Hepatocyte (in vitro differentiated cells): ENCODE measurements at regions not wholly inside any gene's neighbourhood (a gene's known extent, or its start where the extent isn't known, plus 50 kb on each side); places are given as distances from the start of the nearest gene placed in this dataset.

Experiments used
- DNase-seq: peaks from one replicate; pipeline ENCODE4 v3.0.0-alpha.2; 2016; ENCODE audit warnings: low spot score
- H2AFZ ChIP-seq: fragments of 200-600 bp; sonication (generic); 2 replicates; pipeline ENCODE4 v1.6.0; 2016; ENCODE audit warnings: antibody characterized with exemption, mild to moderate bottlenecking
- H3K27ac ChIP-seq: fragments of 200-600 bp; sonication (generic); 2 replicates; pipeline ENCODE4 v1.5.1; 2016; ENCODE audit warnings: mild to moderate bottlenecking
- H3K27me3 ChIP-seq: fragments of 200-600 bp; sonication (generic); 2 replicates; pipeline ENCODE4 v1.6.1; 2016
- H3K36me3 ChIP-seq: fragments of 200-600 bp; sonication (generic); replicated peaks from 2 replicates; pipeline ENCODE4 v1.5.1; 2016; ENCODE audit warnings: low read depth; ENCODE audit not compliant: insufficient read depth
- H3K4me1 ChIP-seq: fragments of 200-600 bp; sonication (generic); 2 replicates; pipeline ENCODE4 v1.5.1; 2016; ENCODE audit warnings: mild to moderate bottlenecking, moderate library complexity; ENCODE audit not compliant: insufficient read depth
- H3K4me2 ChIP-seq: fragments of 200-600 bp; sonication (generic); 2 replicates; pipeline ENCODE4 v1.6.0; 2016
- H3K4me3 ChIP-seq: fragments of 200-600 bp; sonication (generic); 2 replicates; pipeline ENCODE4 v1.5.1; 2016; ENCODE audit warnings: mild to moderate bottlenecking
- H3K79me2 ChIP-seq: fragments of 200-600 bp; sonication (generic); 2 replicates; pipeline ENCODE4 v1.6.0; 2017; ENCODE audit warnings: mild to moderate bottlenecking
- H3K9me2 ChIP-seq: fragments of 200-600 bp; sonication (generic); replicated peaks from 2 replicates; pipeline ENCODE4 v1.6.0; 2017; ENCODE audit warnings: mild to moderate bottlenecking; ENCODE audit not compliant: insufficient read depth
- H3K9me3 ChIP-seq: fragments of 200-600 bp; sonication (generic); 2 replicates; pipeline ENCODE4 v1.5.1; 2016; ENCODE audit warnings: low read depth, mild to moderate bottlenecking
- H4K20me1 ChIP-seq: fragments of 200-600 bp; sonication (generic); 2 replicates; pipeline ENCODE4 v1.6.0; 2016; ENCODE audit warnings: mild to moderate bottlenecking; ENCODE audit not compliant: insufficient read depth, poor library complexity, severe bottlenecking
- EZH2 ChIP-seq: fragments of 200-600 bp; sonication (generic); IDR thresholded peaks from 2 replicates; pipeline ENCODE4 v1.6.1; 2016; ENCODE audit warnings: antibody characterized with exemption, mild to moderate bottlenecking, borderline replicate concordance
- EZH2phosphoT487 ChIP-seq: fragments of 200-600 bp; sonication (generic); IDR thresholded peaks from one replicate; pipeline ENCODE4 v1.6.1; 2018; ENCODE audit warnings: antibody characterized with exemption, mild to moderate bottlenecking, low read depth, moderate library complexity; ENCODE audit not compliant: unreplicated experiment, severe bottlenecking
- WGBS: methylation state at CpG from one replicate; pipeline ENCODE4 v1.1.6; 2016; ENCODE audit warnings: low lambda C conversion rate; ENCODE audit errors: missing lambda C conversion rate; 5-methylcytosine and 5-hydroxymethylcytosine counted together
- TF ChIP-seq, protein P1 (sequence below): fragments of 200-600 bp; sonication (generic); IDR thresholded peaks from 2 replicates; pipeline ENCODE4 v1.5.1; 2016; ENCODE audit warnings: antibody characterized with exemption, mild to moderate bottlenecking; ENCODE audit not compliant: poor library complexity

DNA sequence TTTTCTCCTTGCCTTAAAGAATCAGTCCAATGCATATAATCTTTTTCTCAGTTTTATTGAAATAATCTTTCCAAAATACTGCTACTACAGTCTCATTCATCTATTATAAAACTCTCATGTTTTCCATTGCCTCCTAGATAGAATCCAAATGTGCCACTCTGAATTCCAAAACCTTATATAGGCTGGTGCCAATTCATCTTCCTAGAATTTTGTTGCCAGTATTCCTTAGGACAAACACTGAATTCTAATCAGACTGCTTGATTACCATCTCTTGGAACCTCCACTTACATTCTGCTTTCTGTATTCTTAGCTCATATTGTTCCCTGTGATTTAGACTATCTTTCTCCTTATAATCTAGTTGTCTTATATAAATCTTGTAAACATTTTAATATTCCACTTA lies 427.6 kb upstream of the DCC start:
- Histone ChIP-seq H3K79me2 (no peaks in the 10 kb centered on the region), H3K4me1 (peaks cover 5% of the 10 kb centered on the region), H3K4me2 (no peak overlapping the region), H2AFZ (no peak overlapping the region), H3K4me3 (no peak overlapping the region), H4K20me1 (no peaks in the 10 kb centered on the region), H3K27me3 (no peaks in the 10 kb centered on the region), H3K9me3 (no peaks in the 10 kb centered on the region), H3K36me3 (no peaks in the 10 kb centered on the region), H3K9me2 (no peaks in the 10 kb centered on the region), H3K27ac (no peak overlapping the region)
- DNase-seq = no peak
- no peak for TF ChIP-seq EZH2
- TF ChIP-seq EZH2phosphoT487 = no peak
- TF ChIP-seq, protein P1, sequence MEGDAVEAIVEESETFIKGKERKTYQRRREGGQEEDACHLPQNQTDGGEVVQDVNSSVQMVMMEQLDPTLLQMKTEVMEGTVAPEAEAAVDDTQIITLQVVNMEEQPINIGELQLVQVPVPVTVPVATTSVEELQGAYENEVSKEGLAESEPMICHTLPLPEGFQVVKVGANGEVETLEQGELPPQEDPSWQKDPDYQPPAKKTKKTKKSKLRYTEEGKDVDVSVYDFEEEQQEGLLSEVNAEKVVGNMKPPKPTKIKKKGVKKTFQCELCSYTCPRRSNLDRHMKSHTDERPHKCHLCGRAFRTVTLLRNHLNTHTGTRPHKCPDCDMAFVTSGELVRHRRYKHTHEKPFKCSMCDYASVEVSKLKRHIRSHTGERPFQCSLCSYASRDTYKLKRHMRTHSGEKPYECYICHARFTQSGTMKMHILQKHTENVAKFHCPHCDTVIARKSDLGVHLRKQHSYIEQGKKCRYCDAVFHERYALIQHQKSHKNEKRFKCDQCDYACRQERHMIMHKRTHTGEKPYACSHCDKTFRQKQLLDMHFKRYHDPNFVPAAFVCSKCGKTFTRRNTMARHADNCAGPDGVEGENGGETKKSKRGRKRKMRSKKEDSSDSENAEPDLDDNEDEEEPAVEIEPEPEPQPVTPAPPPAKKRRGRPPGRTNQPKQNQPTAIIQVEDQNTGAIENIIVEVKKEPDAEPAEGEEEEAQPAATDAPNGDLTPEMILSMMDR = no peak

DNA sequence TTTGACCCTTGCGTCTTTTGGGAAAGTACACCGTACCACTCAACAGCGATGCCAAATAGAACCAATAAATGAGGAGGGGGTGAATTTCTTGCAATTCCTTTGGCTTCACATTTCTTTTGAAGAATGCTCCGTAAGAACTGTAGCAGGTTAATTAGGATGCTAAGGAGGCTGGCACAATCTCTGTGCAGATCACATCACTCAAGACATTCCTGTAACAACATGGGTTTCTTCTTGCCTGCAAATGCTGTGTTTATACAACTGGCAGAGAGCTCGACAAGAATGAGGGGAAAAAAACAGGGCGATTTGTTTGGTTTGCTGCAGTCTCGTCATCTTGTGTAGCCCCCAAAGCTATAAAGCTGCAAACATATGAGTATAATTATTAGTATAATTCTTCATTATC lies 424.8 kb upstream of the DCC start:
- Histone ChIP-seq H3K4me3 (no peak overlapping the region), H2AFZ (no peak overlapping the region), H3K36me3 (no peaks in the 10 kb centered on the region), H3K9me3 (no peaks in the 10 kb centered on the region), H3K79me2 (no peaks in the 10 kb centered on the region), H3K4me1 (no peaks in the 10 kb centered on the region), H3K9me2 (no peaks in the 10 kb centered on the region), H3K27ac (no peak overlapping the region), H3K27me3 (no peaks in the 10 kb centered on the region), H4K20me1 (no peaks in the 10 kb centered on the region), H3K4me2 (no peak overlapping the region)
- DNase-seq = no peak
- TF ChIP-seq EZH2phosphoT487 = no peak
- TF ChIP-seq, protein P1 = no peak
- 67% methylated on average over 7 of the region's 7 CpGs for WGBS

DNA sequence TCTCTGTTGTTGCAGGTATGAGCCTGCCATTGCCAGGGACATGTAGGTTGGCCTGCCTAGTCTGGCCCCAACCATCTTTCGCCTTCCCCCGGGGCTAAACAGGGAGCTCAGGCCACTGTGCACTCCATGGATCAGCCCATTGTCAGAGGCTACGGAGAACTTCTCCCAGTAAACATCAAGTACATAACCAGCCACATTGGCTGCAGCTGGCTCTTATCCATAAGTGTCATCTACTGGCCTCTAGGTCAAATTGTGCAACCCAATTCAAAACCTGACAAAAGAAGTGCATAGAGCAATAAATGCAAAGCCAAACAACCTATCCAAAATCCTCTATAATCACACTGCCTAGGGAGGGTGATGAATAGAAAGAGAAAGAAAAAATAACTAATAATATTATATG lies 418.1 kb upstream of the DCC start:
- H2AFZ ChIP-seq = no peak overlapping the region
- no peak for TF ChIP-seq EZH2
- TF ChIP-seq, protein P1 = no peak
- no peak for TF ChIP-seq EZH2phosphoT487
- H3K9me3 ChIP-seq = no peaks in the 10 kb centered on the region
- no peak for DNase-seq
- no peak overlapping the region for H3K27ac ChIP-seq
- no peak overlapping the region for H3K4me3 ChIP-seq
- no peaks in the 10 kb centered on the region for H3K79me2 ChIP-seq
- H3K9me2 ChIP-seq = no peaks in the 10 kb centered on the region
- no peaks in the 10 kb centered on the region for H3K4me1 ChIP-seq
- no peaks in the 10 kb centered on the region for H3K27me3 ChIP-seq
- no peak overlapping the region for H3K4me2 ChIP-seq
- H3K36me3 ChIP-seq = no peaks in the 10 kb centered on the region
- 67% methylated on average over 3 of the region's 3 CpGs for WGBS
- H4K20me1 ChIP-seq = no peaks in the 10 kb centered on the region

DNA sequence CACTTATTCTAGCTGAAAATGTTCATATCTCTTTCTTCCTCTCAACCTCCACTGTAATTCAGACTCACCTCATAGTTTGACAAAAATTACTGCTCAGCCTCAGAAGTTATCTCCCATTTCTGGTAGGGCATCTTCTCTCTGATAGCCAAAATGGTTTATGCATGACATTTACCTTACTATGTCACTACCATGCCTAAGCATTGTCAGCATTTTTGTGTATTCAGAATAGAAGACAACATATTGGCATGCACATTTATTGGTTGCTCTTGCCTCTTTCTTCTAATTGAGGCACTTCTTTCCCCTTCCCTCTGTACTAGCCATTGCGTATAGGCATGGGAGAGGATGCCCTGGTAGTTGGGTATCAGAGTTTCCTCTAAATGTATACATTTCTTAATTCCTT lies 406.1 kb upstream of the DCC start:
- Histone ChIP-seq H4K20me1 (no peaks in the 10 kb centered on the region), H3K79me2 (no peaks in the 10 kb centered on the region), H3K27me3 (no peaks in the 10 kb centered on the region)

More for the DNA sequence above, 406.1 kb upstream of the DCC start:
- no peaks in the 10 kb centered on the region for H3K9me3 ChIP-seq
- H3K27ac ChIP-seq = no peak overlapping the region
- no peak overlapping the region for H2AFZ ChIP-seq
- no peaks in the 10 kb centered on the region for H3K9me2 ChIP-seq
- no peak overlapping the region for H3K4me3 ChIP-seq
- no peaks in the 10 kb centered on the region for H3K36me3 ChIP-seq
- 93% methylated on average over 1 of the region's 1 CpG for WGBS
- no peak for TF ChIP-seq EZH2phosphoT487
- TF ChIP-seq, protein P1 = no peak
- TF ChIP-seq EZH2 = no peak
- no peaks in the 10 kb centered on the region for H3K4me1 ChIP-seq
- H3K4me2 ChIP-seq = no peak overlapping the region
- DNase-seq = no peak
